HEK293T (cell line): ENCODE measurements at regions not wholly inside any gene's neighbourhood (a gene's known extent, or its start where the extent isn't known, plus 50 kb on each side); places are given as distances from the start of the nearest gene placed in this dataset.

Source experiments
- BHLHE40 ChIP-seq: fragments of 450-650 bp; IDR thresholded peaks from 2 replicates; pipeline ENCODE4 v1.6.1; 2016; ENCODE audit warnings: mild to moderate bottlenecking, moderate library complexity, borderline replicate concordance
- FOXM1 ChIP-seq: fragments of 450-650 bp; IDR thresholded peaks from 2 replicates; pipeline ENCODE4 v1.6.1; 2017; ENCODE audit warnings: mild to moderate bottlenecking, borderline replicate concordance

DNA sequence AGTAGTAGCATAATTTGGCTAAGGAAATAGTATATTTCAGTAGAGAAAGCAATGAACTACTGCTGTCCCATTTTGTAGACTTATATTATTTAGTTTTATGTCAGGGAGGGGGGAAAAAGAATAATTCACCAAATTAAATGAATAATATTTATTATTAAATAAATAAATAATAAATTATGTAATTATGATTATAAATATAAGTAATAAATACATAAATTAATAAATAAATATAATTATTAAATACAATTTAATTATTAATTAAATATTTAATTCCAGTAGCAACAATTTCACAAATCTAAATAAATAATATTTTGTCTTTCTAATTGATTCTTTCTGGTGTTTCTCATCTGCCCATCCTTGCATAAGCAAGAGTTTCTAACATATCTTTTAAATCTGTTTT, 81.1 kb upstream of the PLSCR4 start:
- TF ChIP-seq BHLHE40 (no peak), FOXM1 (no peak)
